Lower leg skin (tissue), 4 donors: ENCODE measurements at regions not wholly inside any gene's neighbourhood (a gene's known extent, or its start where the extent isn't known, plus 50 kb on each side); places are given as distances from the start of the nearest gene placed in this dataset.
"Not testable (repeated sequence)": the region's sequence is repeated elsewhere in the genome, so short reads cannot be mapped to it uniquely, and the experiment has no call there.

Experiments used
- DNase-seq, 2 donors: peaks; one replicate each; pipeline ENCODE4 v3.0.0-alpha.2; 2019; ENCODE audit warnings: low spot score in 2 of 2
- H3K4me3 ChIP-seq: fragments of 200-600 bp; sonication (generic); 2 replicates; pipeline ENCODE4 v1.5.1; 2017; ENCODE audit warnings: mild to moderate bottlenecking, low read depth; ENCODE audit not compliant: poor library complexity, severe bottlenecking
- CTCF ChIP-seq, 3 donors: fragments of 450-650 bp; IDR thresholded peaks; one replicate each; pipeline ENCODE4 v1.5.1; 2016; ENCODE audit warnings: antibody characterized with exemption in 3 of 3, mild to moderate bottlenecking in 3 of 3, moderate library complexity in 2 of 3
- POLR2A ChIP-seq, 2 donors: fragments of 450-650 bp; IDR thresholded peaks; one replicate each; pipeline ENCODE4 v1.6.1; 2016 to 2017; ENCODE audit warnings: antibody characterized with exemption in 2 of 2, mild to moderate bottlenecking in 1 of 2, moderate library complexity in 1 of 2
- WGBS, 2 donors: methylation state at CpG; one replicate each; pipeline ENCODE4 v1.1.5; 2018; 5-methylcytosine and 5-hydroxymethylcytosine counted together
- intact Hi-C: fragments of 100-400 bp; cut with DNase I; formaldehyde crosslinking; loops from one replicate; pipeline ENCODE4 v1.15.0; 2023; ENCODE audit warnings: low total_unique reads

DNA sequence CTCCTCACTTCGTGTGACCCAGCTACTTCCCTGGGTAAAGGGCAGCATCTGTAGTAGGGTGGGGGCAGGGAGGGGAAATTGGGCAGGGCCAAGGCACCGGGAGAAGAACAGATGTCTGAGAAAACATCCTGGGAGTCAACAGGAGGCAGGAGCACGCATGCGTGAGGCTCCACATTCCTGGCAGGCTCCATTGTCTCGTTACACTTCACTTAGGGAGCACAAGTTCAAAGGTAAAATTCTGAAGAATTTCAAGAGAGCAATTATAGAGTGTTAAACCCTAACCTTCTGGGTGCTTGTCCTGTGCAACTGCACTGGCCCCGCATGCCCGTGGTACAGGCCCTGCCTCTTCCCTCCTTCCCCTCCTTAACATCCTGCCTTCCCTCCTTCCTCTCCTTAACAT is 79.6 kb upstream of the POMP start:
- TF ChIP-seq CTCF (IDR thresholded peaks at IDR 0.05) = no peak
- no peak for TF ChIP-seq POLR2A (IDR thresholded peaks at IDR 0.05)
- 57 to 58% methylated on average over 7 of the region's 7 CpGs for WGBS, 2 donors
- no peak for DNase-seq
- no peak overlapping the region for H3K4me3 ChIP-seq
- intact Hi-C loops = no loop called here

DNA sequence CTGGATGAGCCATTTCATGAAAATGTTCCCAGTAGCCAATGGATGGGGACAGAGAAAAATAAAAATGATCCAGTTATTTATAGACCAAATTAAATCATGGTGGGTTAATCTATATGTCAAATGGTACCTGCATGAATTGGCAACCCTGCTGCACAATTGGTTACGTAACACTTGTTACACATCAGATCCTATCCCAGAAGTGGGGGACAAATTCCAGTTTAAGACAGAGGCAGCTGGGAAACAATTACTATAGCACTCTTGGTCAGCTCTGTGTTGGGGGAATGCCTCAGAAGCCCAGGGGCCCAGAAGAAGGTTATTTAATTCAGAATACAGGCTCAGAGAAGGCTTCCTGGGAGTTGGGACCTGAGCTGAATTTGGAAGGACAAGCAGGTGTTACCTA is 81.1 kb upstream of the FLT1 start:
- intact Hi-C loops = no loop called here
- no peak for DNase-seq
- 89 to 96% methylated on average over 1 of the region's 1 CpG for WGBS, 2 donors
- no peak for TF ChIP-seq CTCF (IDR thresholded peaks at IDR 0.05)
- TF ChIP-seq POLR2A (IDR thresholded peaks at IDR 0.05) = no peak
- H3K4me3 ChIP-seq = no peak overlapping the region

GRCh38 chr13:28575200-28575599 is 80.3 kb upstream of the FLT1 start:
- DNase-seq = no peak
- TF ChIP-seq POLR2A (IDR thresholded peaks at IDR 0.05) (no peak), CTCF (IDR thresholded peaks at IDR 0.05) (no peak)
- no peak overlapping the region for H3K4me3 ChIP-seq
- 67 to 80% methylated on average over 8 of the region's 8 CpGs for WGBS, 2 donors
- intact Hi-C loops = no loop called here

- H3K4me3 ChIP-seq = no peak overlapping the region
- 65 to 70% methylated on average over 10 of the region's 10 CpGs for WGBS, 2 donors
- TF ChIP-seq POLR2A (IDR thresholded peaks at IDR 0.05) (no peak), CTCF (IDR thresholded peaks at IDR 0.05) (no peak)
- intact Hi-C loops = no loop called here
- no peak for DNase-seq
Observed at GRCh38 chr13:28574617-28575142, 79.8 kb upstream of the FLT1 start.

GRCh38 chr13:28573595-28574373 is 78.9 kb upstream of the FLT1 start:
- TF ChIP-seq POLR2A (IDR thresholded peaks at IDR 0.05) (no peak), CTCF (IDR thresholded peaks at IDR 0.05) (no peak)
- 78 to 90% methylated on average over 11 of the region's 11 CpGs for WGBS, 2 donors
- intact Hi-C loops = no loop called here
- no peak for DNase-seq
- no peak overlapping the region for H3K4me3 ChIP-seq

DNA sequence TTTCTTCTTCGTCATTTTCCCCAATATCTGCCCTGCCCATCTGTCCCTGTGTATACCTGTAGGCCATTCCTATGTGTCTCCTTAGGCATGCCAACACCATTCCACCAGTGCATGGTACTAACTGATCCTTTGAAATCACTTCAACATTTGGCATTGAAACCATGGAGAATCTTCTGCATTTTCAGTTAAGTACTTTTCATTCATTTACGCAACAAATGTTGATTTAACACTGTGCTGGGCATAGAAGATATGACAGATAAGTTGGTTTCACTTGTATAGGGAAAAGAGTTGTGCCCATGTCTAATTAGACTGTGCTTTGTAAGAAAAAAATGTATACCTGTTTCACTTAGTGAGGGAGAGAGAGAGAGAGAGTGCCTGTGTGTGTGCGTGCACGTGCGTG is 77.9 kb upstream of the FLT1 start:
- no peak for TF ChIP-seq CTCF (IDR thresholded peaks at IDR 0.05)
- no peak for TF ChIP-seq POLR2A (IDR thresholded peaks at IDR 0.05)
- no peak for DNase-seq
- 89 to 96% methylated on average over 5 of the region's 5 CpGs for WGBS, 2 donors
- intact Hi-C loops = no loop called here
- no peak overlapping the region for H3K4me3 ChIP-seq

GRCh38 chr13:28570356-28570755 is 75.4 kb upstream of the FLT1 start:
- 81 to 82% methylated on average over 7 of the region's 7 CpGs for WGBS, 2 donors
- H3K4me3 ChIP-seq, intact Hi-C loops, DNase-seq: not testable (repeated sequence)
